CD4-positive, alpha-beta T cell (primary cell): ENCODE measurements at regions not wholly inside any gene's neighbourhood (a gene's known extent, or its start where the extent isn't known, plus 50 kb on each side); places are given as distances from the start of the nearest gene placed in this dataset.

ENCODE experiments used
- ATAC-seq: fragments of 200-7000 bp; cut with Tn5 transposase; one replicate; pipeline ENCODE4 v1.10.0; 2022; ENCODE audit warnings: mild to moderate bottlenecking; ENCODE audit not compliant: poor library complexity
- CTCF ChIA-PET: fragments of 350-600 bp; sonication (Branson Sonifier 250); formaldehyde crosslinking; loops from one replicate; lab custom pipeline; 2021; ENCODE audit warnings: antibody characterized with exemption, inconsistent platforms; lab: Charles Lee
- POLR2A ChIA-PET: fragments of 350-600 bp; sonication (Branson Sonifier 250); formaldehyde crosslinking; loops from one replicate; lab custom pipeline; 2021; ENCODE audit warnings: antibody characterized with exemption, inconsistent platforms; lab: Charles Lee
- DNase-seq, 14 experiments: peaks; one replicate each; pipeline ENCODE4 v3.0.0-alpha.2; 2013 to 2020; ENCODE audit warnings: mixed read lengths in 2 of 14
- H3K27ac ChIP-seq, 2 donors: one replicate each; pipeline versions ENCODE4 v1.5.1 to v1.7.0; 2013; ENCODE audit warnings: low read length in 2 of 2, low read depth in 1 of 2, mild to moderate bottlenecking in 1 of 2
- H3K27me3 ChIP-seq, 2 experiments: 1 replicate in 1 of 2; 2 replicates in 1 of 2; pipeline versions ENCODE4 v1.6.1 to v1.7.0; 2013; ENCODE audit warnings: low read length in 2 of 2, control low read depth in 1 of 2, mild to moderate bottlenecking in 1 of 2, moderate library complexity in 1 of 2; ENCODE audit not compliant: insufficient read depth in 2 of 2, control insufficient read depth in 1 of 2
- H3K36me3 ChIP-seq: one replicate; pipeline ENCODE4 v1.6.1; 2013; ENCODE audit warnings: low read length, control low read depth; ENCODE audit not compliant: insufficient read depth
- H3K4me1 ChIP-seq: one replicate; pipeline ENCODE4 v1.6.1; 2013; ENCODE audit warnings: low read length, control low read depth; ENCODE audit not compliant: insufficient read depth
- H3K4me3 ChIP-seq: one replicate; pipeline ENCODE4 v1.5.1; 2013; ENCODE audit warnings: mild to moderate bottlenecking, low read length, moderate library complexity
- H3K9me3 ChIP-seq, 2 experiments: 1 replicate in 1 of 2; 2 replicates in 1 of 2; pipeline versions ENCODE4 v1.6.1 to v1.7.0; 2013; ENCODE audit warnings: low read length in 2 of 2, mild to moderate bottlenecking in 2 of 2, control low read depth in 1 of 2, moderate library complexity in 1 of 2; ENCODE audit not compliant: control insufficient read depth in 1 of 2, insufficient read depth in 1 of 2
- H3K27ac Mint-ChIP-seq: one replicate; pipeline ENCODE4 v1.8.0; 2020; ENCODE audit warnings: mixed read lengths
- H3K27me3 Mint-ChIP-seq: one replicate; pipeline ENCODE4 v1.8.0; 2021; ENCODE audit warnings: mixed read lengths
- H3K36me3 Mint-ChIP-seq: one replicate; pipeline ENCODE4 v1.8.0; 2021; ENCODE audit warnings: low read depth, mixed read lengths
- H3K4me1 Mint-ChIP-seq: one replicate; pipeline ENCODE4 v1.8.0; 2021; ENCODE audit warnings: low read depth, mixed read lengths
- H3K4me3 Mint-ChIP-seq: one replicate; pipeline ENCODE4 v1.8.0; 2020; ENCODE audit warnings: mild to moderate bottlenecking, mixed read lengths
- H3K9me3 Mint-ChIP-seq: one replicate; pipeline ENCODE4 v1.8.0; 2020; ENCODE audit warnings: mixed read lengths
- intact Hi-C, 2 experiments: fragments of 100-400 bp; cut with DNase I in 1 of 2; cut with micrococcal nuclease in 1 of 2; formaldehyde crosslinking; loops; one replicate each; pipeline versions ENCODE4 v1.15.1 to v1.9.0; 2023 to 2025; cut with DNase I, micrococcal nuclease
- TF ChIP-seq, protein P1 (sequence below): fragments of 200-600 bp; IDR thresholded peaks from one replicate; pipeline ENCODE4 v1.8.0; 2022; ENCODE audit warnings: antibody characterized with exemption, mild to moderate bottlenecking

DNA sequence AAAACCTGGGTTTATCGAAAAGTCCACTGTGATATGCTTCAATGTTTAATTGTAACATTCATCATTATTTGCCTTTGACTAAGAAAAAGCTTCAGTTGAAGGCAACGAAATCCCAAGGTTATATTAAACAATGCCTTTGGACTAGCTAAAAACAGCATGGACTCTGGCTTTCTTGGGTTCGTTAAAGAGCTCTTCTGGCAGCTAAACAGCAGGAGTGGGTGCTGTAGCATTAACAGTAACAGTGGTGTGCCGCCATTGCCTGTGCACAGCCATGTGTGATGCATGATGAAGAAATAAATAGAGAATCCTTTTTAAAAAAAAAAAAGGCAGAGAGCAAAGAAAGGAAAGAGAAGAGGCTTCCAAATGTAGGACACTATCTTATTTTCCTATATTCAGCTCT is 406.6 kb upstream of the FAT3 start:
- no peak overlapping the region for H3K4me3 ChIP-seq
- ATAC-seq (no peak), DNase-seq (no peak)
- H3K9me3 Mint-ChIP-seq: no peaks in the 10 kb centered on the region
- CTCF ChIA-PET: no interaction called here
- H3K36me3 Mint-ChIP-seq: no peaks in the 10 kb centered on the region
- no peaks in the 10 kb centered on the region for H3K4me1 ChIP-seq
- H3K27ac ChIP-seq: no peak overlapping the region
- H3K27me3 ChIP-seq: no peaks in the 10 kb centered on the region
- H3K4me3 Mint-ChIP-seq: no peak overlapping the region
- no peaks in the 10 kb centered on the region for H3K4me1 Mint-ChIP-seq
- peaks cover 0 to 5% of the 10 kb centered on the region in 2 experiments for H3K9me3 ChIP-seq
- TF ChIP-seq, protein P1, sequence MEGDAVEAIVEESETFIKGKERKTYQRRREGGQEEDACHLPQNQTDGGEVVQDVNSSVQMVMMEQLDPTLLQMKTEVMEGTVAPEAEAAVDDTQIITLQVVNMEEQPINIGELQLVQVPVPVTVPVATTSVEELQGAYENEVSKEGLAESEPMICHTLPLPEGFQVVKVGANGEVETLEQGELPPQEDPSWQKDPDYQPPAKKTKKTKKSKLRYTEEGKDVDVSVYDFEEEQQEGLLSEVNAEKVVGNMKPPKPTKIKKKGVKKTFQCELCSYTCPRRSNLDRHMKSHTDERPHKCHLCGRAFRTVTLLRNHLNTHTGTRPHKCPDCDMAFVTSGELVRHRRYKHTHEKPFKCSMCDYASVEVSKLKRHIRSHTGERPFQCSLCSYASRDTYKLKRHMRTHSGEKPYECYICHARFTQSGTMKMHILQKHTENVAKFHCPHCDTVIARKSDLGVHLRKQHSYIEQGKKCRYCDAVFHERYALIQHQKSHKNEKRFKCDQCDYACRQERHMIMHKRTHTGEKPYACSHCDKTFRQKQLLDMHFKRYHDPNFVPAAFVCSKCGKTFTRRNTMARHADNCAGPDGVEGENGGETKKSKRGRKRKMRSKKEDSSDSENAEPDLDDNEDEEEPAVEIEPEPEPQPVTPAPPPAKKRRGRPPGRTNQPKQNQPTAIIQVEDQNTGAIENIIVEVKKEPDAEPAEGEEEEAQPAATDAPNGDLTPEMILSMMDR: no peak
- H3K36me3 ChIP-seq: no peaks in the 10 kb centered on the region
- no peak overlapping the region for H3K27ac Mint-ChIP-seq
- intact Hi-C loops: no loop called here
- H3K27me3 Mint-ChIP-seq: no peaks in the 10 kb centered on the region
- POLR2A ChIA-PET: no interaction called here

DNA sequence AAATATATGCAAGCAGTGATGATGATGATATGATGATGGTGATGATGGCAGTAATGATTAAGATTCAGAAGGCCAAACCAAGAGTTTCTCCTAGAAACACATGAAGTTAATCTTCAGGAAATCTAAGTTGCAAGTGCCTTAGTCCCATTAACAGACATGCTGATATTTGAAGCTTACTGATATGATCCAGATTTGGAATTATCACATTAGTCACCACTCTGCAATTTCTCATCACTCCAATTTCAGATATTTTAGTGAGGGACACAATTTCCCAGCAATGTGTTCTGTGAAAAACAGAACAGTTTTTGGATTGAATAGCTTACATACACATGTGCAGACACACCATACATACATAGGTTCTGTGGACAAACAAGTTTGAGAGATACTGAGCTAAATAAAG is 411.4 kb upstream of the FAT3 start:
- H3K27me3 Mint-ChIP-seq: no peaks in the 10 kb centered on the region
- intact Hi-C loops: no loop called here
- CTCF ChIA-PET: no interaction called here

DNA sequence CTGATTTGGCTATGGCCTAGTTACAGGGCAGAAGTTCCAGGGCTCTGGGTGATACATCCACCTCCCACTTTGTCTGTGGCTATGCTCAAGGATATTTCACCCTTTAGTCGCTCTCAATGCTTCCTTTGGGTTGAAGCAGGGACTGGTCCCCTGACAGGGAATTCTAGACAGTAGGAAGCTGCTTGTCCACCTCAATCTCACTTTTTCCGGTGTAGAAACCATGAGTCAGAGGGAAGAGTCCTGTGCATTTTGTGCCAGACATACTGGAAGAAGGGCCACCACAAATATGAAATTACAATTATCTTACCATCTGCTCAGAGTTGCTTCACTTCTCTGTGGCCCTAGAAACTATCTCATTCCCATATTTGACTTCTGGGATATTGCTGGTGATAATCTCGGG is 413.7 kb upstream of the FAT3 start:
- ChIA-PET POLR2A (no interaction called here), CTCF (no interaction called here)
- ATAC-seq: no peak
- no peaks in the 10 kb centered on the region for H3K36me3 Mint-ChIP-seq
- peaks cover 0 to 3% of the 10 kb centered on the region in 2 experiments for H3K9me3 ChIP-seq
- H3K9me3 Mint-ChIP-seq: peaks cover 6% of the 10 kb centered on the region
- H3K27ac ChIP-seq: no peak overlapping the region
- no peak overlapping the region for H3K4me3 ChIP-seq
- no peak overlapping the region for H3K4me3 Mint-ChIP-seq
- no peak for DNase-seq
- H3K27ac Mint-ChIP-seq: no peak overlapping the region
- H3K27me3 ChIP-seq: no peaks in the 10 kb centered on the region
- no peaks in the 10 kb centered on the region for H3K27me3 Mint-ChIP-seq
- intact Hi-C loops: no loop called here
- H3K4me1 ChIP-seq: no peaks in the 10 kb centered on the region
- H3K4me1 Mint-ChIP-seq: no peaks in the 10 kb centered on the region
- H3K36me3 ChIP-seq: no peaks in the 10 kb centered on the region
- TF ChIP-seq, protein P1: no peak

More for the DNA sequence above, 411.4 kb upstream of the FAT3 start:
- Mint-ChIP-seq H3K27ac (no peak overlapping the region), H3K36me3 (no peaks in the 10 kb centered on the region), H3K9me3 (peaks cover 2% of the 10 kb centered on the region), H3K4me3 (no peak overlapping the region), H3K4me1 (no peaks in the 10 kb centered on the region)
- Histone ChIP-seq H3K4me1 (no peaks in the 10 kb centered on the region), H3K36me3 (no peaks in the 10 kb centered on the region), H3K27me3 (no peaks in the 10 kb centered on the region), H3K9me3 (peaks cover 0 to 5% of the 10 kb centered on the region in 2 experiments), H3K4me3 (no peak overlapping the region), H3K27ac (no peak overlapping the region)
- POLR2A ChIA-PET: no interaction called here
- ATAC-seq (no peak), DNase-seq (no peak)
- TF ChIP-seq, protein P1: no peak
